Activated CD8-positive, alpha-beta T cell treated with anti-CD3 and anti-CD28 coated beads for 36 hours (primary cell): ENCODE measurements at regions not wholly inside any gene's neighbourhood (a gene's known extent, or its start where the extent isn't known, plus 50 kb on each side); places are given as distances from the start of the nearest gene placed in this dataset.
"Not testable (repeated sequence)": the region's sequence is repeated elsewhere in the genome, so short reads cannot be mapped to it uniquely, and the experiment has no call there.

Experiments
- ATAC-seq: fragments of 200-7000 bp; cut with Tn5 transposase; one replicate; pipeline ENCODE4 v1.10.0; 2021; ENCODE audit warnings: mild to moderate bottlenecking, moderate library complexity
- CTCF ChIA-PET: fragments of 350-600 bp; sonication (Branson Sonifier 250); formaldehyde crosslinking; loops from one replicate; lab custom pipeline; 2021; ENCODE audit warnings: antibody characterized with exemption; lab: Charles Lee
- POLR2A ChIA-PET: fragments of 350-600 bp; sonication (Branson Sonifier 250); formaldehyde crosslinking; loops from one replicate; lab custom pipeline; 2021; ENCODE audit warnings: antibody characterized with exemption; lab: Charles Lee
- DNase-seq: peaks from one replicate; pipeline ENCODE4 v3.0.0-alpha.2; 2020
- H3K27ac Mint-ChIP-seq: one replicate; pipeline ENCODE4 v1.8.0; 2021; ENCODE audit warnings: mild to moderate bottlenecking, mixed read lengths
- H3K27me3 Mint-ChIP-seq: one replicate; pipeline ENCODE4 v1.8.0; 2021; ENCODE audit warnings: mixed read lengths
- H3K36me3 Mint-ChIP-seq: one replicate; pipeline ENCODE4 v1.8.0; 2021; ENCODE audit warnings: low read depth, mixed read lengths
- H3K4me1 Mint-ChIP-seq: one replicate; pipeline ENCODE4 v1.8.0; 2021; ENCODE audit warnings: low read depth, mixed read lengths
- H3K4me3 Mint-ChIP-seq: one replicate; pipeline ENCODE4 v1.8.0; 2021; ENCODE audit warnings: mild to moderate bottlenecking, moderate library complexity, mixed read lengths
- H3K9me3 Mint-ChIP-seq: one replicate; pipeline ENCODE4 v1.8.0; 2021; ENCODE audit warnings: mixed read lengths
- intact Hi-C: fragments of 100-400 bp; cut with micrococcal nuclease; formaldehyde crosslinking; loops from one replicate; pipeline ENCODE4 v1.10.0; 2022
- TF ChIP-seq, protein P1 (sequence below): fragments of 200-600 bp; IDR thresholded peaks from one replicate; pipeline ENCODE4 v1.8.0; 2022; ENCODE audit warnings: antibody characterized with exemption, mild to moderate bottlenecking

DNA sequence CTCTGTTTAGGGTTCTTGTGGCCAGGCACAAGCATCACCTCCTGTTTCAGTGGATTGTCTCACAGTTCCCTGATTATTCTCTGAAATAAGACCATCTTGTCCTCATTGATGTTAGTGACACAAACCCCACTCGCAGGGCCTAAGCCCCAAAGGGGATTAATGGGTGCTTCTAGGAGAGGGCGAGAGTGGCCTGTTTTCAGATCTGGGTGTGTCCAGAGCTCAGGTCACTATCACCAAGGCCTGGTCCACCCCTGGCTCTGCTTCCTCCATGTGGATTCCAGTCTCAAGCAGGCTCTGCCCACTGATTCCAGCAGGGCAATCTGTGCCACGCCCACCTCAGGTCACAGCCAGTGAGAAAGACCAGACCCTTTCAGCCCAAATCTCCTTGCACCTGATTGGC is 361.9 kb downstream of the ADGRD1 start:
- TF ChIP-seq, protein P1, sequence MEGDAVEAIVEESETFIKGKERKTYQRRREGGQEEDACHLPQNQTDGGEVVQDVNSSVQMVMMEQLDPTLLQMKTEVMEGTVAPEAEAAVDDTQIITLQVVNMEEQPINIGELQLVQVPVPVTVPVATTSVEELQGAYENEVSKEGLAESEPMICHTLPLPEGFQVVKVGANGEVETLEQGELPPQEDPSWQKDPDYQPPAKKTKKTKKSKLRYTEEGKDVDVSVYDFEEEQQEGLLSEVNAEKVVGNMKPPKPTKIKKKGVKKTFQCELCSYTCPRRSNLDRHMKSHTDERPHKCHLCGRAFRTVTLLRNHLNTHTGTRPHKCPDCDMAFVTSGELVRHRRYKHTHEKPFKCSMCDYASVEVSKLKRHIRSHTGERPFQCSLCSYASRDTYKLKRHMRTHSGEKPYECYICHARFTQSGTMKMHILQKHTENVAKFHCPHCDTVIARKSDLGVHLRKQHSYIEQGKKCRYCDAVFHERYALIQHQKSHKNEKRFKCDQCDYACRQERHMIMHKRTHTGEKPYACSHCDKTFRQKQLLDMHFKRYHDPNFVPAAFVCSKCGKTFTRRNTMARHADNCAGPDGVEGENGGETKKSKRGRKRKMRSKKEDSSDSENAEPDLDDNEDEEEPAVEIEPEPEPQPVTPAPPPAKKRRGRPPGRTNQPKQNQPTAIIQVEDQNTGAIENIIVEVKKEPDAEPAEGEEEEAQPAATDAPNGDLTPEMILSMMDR, result no peak
- no peak overlapping the region for H3K27ac Mint-ChIP-seq
- no peak overlapping the region for H3K4me3 Mint-ChIP-seq
- intact Hi-C loops, result no loop called here
- peaks cover 8% of the 10 kb centered on the region for H3K4me1 Mint-ChIP-seq
- no peak for ATAC-seq
- H3K27me3 Mint-ChIP-seq, result peaks cover 12% of the 10 kb centered on the region
- peaks cover 7% of the 10 kb centered on the region for H3K9me3 Mint-ChIP-seq
- no peaks in the 10 kb centered on the region for H3K36me3 Mint-ChIP-seq
- CTCF ChIA-PET, result interaction anchor here (1.5 kb wide), 1 partner anchor 8 kb away, joined by 3 read pairs; no protein-coding TSS in a partner anchor
- POLR2A ChIA-PET, result no interaction called here
- DNase-seq, result no peak

DNA sequence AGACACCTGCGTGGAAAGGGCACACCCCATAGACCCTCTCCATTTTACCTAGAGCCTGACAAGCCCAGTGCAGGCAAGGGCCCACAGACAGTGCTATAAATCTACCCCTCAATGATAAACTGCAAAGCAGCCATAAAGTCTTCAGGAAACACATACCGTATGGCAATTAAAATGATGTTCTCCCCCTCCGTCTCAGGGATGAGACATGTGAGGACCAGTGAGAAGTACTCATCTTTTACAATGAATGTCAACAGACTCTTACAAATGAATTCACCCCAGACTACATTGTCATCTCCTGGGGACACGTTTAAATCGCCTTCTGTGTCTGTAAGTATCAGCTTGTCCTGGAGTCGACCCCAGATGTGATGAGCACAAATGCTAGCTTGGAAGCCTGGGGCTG is 362.7 kb downstream of the ADGRD1 start:
- no peaks in the 10 kb centered on the region for H3K36me3 Mint-ChIP-seq
- peaks cover 9% of the 10 kb centered on the region for H3K9me3 Mint-ChIP-seq
- ChIA-PET POLR2A (no interaction called here), CTCF (no interaction called here)
- DNase-seq (no peak), ATAC-seq (no peak)
- intact Hi-C loops, result no loop called here
- peaks cover 6% of the 10 kb centered on the region for H3K4me1 Mint-ChIP-seq
- H3K27me3 Mint-ChIP-seq, result peaks cover 12% of the 10 kb centered on the region
- TF ChIP-seq, protein P1, result no peak
- H3K4me3 Mint-ChIP-seq, result no peak overlapping the region
- H3K27ac Mint-ChIP-seq, result no peak overlapping the region

DNA sequence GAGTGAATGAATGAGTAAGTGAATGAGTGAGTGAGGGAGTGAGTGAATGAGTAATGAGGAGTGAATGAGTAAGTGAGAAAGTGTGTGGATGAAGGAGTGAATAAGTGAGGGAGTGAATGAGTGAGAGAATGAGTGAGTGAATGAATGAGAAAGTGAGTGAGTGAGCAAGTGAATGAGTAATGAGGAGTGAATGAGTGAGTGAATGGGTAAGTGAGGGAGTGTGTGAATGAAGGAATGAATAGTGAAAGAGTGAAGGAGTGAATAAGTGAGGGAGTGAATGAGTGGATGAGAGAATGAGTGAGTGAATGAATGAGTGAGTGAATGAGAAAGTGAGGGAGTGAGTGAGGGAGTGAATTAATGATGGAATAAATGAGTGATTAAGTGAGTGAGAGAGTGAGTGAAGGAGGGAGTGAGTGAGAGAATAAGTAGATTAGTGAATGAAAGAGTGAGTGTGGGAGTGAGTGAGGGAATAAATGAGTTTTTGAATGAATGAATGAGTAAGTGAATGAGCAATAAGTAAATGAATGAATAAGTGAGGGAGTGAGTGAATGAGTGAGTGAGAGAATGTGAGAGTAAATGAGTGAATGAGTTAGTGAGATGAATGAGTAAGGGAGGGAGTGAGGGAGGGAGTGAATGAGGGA is 364.5 kb downstream of the ADGRD1 start:
- ATAC-seq (no peak), DNase-seq (no peak)
- CTCF ChIA-PET, result no interaction called here
- H3K9me3 Mint-ChIP-seq, result peaks cover 12% of the 10 kb centered on the region
- TF ChIP-seq, protein P1, result no peak
- no peak overlapping the region for H3K27ac Mint-ChIP-seq
- no peaks in the 10 kb centered on the region for H3K36me3 Mint-ChIP-seq
- H3K4me3 Mint-ChIP-seq, result no peak overlapping the region
- intact Hi-C loops, result no loop called here
- H3K27me3 Mint-ChIP-seq, result peaks cover 9% of the 10 kb centered on the region
- H3K4me1 Mint-ChIP-seq, result no peaks in the 10 kb centered on the region
- POLR2A ChIA-PET, result no interaction called here

DNA sequence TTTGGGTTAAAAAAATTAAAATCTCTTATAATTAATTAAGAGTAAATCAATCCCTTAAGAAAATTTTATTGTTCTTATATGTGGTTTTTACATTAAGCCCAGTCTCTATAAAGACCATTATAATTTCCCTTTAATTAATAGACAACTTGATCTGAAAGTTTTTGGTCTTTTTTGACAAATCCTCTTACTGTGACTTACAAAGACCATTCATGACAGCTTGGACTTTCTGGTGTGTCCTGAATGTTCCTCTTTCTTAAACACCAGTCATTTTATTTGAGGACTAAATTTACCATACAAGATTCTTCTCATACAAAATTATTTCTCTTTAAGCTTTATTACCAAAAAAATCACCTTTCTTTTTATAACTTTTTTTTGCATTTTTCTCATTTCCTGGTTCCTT is 368.3 kb downstream of the ADGRD1 start:
- H3K27me3 Mint-ChIP-seq, result peaks cover 9% of the 10 kb centered on the region
- H3K4me3 Mint-ChIP-seq, result no peak overlapping the region
- DNase-seq (no peak), ATAC-seq (no peak)
- intact Hi-C loops, result no loop called here
- no peaks in the 10 kb centered on the region for H3K36me3 Mint-ChIP-seq
- ChIA-PET POLR2A (no interaction called here), CTCF (interaction anchor here (1.3 kb wide), 1 partner anchor 190 kb away, joined by 3 read pairs; no protein-coding TSS in a partner anchor)
- H3K4me1 Mint-ChIP-seq, result no peaks in the 10 kb centered on the region
- TF ChIP-seq, protein P1, result no peak
- no peak overlapping the region for H3K27ac Mint-ChIP-seq
- peaks cover 12% of the 10 kb centered on the region for H3K9me3 Mint-ChIP-seq

DNA sequence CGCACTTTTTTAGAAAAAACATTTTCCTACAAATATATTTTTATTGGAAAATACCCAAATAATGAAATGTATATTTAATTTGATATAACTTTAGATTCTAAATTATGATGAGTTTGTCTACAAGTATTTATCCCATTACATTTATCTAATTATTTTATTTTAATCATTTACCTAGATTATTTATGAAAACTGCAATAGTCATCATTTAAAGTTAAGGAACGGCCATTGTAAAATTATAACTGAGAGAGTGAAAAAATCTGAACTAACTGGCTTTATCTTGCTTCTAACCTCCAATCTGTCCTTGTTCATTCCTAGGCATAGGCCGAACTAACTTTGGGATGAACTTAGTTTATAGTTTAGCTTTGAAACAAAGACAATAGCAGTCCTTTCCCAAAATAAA is 368.8 kb downstream of the ADGRD1 start:
- Mint-ChIP-seq H3K9me3 (peaks cover 12% of the 10 kb centered on the region), H3K27me3 (peaks cover 12% of the 10 kb centered on the region)
- DNase-seq, H3K27ac Mint-ChIP-seq, H3K4me1 Mint-ChIP-seq, intact Hi-C loops, H3K36me3 Mint-ChIP-seq, H3K4me3 Mint-ChIP-seq, ATAC-seq, POLR2A ChIA-PET: not testable (repeated sequence)
- CTCF ChIA-PET, result interaction anchor here (1.3 to 1.4 kb wide), 2 partner anchors 132 to 190 kb away, joined by 3 read pairs; no protein-coding TSS in a partner anchor
